ENCODE measurements at regions not wholly inside any gene's neighbourhood (a gene's known extent, or its start where the extent isn't known, plus 50 kb on each side); places are given as distances from the start of the nearest gene placed in this dataset.

DNA sequence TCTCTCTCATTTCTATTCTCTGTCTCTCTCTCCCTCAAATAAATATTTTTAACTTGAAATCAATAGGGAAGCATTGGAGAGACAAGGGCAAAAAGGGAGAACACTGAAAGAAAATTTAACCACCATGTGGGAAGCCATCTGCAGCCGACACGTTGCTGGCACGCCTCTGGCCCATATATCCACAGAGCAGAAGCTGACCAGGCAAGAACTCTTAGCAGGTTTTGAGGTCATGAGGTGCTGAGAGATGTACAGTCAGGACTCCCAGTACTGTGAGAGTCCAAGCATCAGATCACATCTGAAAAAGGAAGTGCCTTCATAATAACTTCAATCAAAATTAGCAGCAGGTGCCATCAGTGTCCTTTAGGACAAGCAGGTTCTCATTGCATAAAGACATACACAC, 156.6 kb downstream of the AKAIN1 start:
- Mint-ChIP-seq H3K4me1 (ENCODE audit: low read depth) (no peaks in the 10 kb centered on the region), H3K36me3 (ENCODE audit: low read depth) (no peaks in the 10 kb centered on the region), H3K27ac (ENCODE audit: unreplicated experiment) (no peak overlapping the region), H3K9me3 (ENCODE audit: low read depth) (peaks cover 15% of the 10 kb centered on the region), H3K27me3 (ENCODE audit: low read depth) (peaks cover 2% of the 10 kb centered on the region), H3K4me3 (ENCODE audit: unreplicated experiment) (no peak overlapping the region)
- DNase-seq (ENCODE audit: low spot score): no peak
- TF ChIP-seq, protein P1, sequence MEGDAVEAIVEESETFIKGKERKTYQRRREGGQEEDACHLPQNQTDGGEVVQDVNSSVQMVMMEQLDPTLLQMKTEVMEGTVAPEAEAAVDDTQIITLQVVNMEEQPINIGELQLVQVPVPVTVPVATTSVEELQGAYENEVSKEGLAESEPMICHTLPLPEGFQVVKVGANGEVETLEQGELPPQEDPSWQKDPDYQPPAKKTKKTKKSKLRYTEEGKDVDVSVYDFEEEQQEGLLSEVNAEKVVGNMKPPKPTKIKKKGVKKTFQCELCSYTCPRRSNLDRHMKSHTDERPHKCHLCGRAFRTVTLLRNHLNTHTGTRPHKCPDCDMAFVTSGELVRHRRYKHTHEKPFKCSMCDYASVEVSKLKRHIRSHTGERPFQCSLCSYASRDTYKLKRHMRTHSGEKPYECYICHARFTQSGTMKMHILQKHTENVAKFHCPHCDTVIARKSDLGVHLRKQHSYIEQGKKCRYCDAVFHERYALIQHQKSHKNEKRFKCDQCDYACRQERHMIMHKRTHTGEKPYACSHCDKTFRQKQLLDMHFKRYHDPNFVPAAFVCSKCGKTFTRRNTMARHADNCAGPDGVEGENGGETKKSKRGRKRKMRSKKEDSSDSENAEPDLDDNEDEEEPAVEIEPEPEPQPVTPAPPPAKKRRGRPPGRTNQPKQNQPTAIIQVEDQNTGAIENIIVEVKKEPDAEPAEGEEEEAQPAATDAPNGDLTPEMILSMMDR (IDR thresholded peaks at IDR 0.05): no peak

GRCh38 chr18:5036523-5036922, 160.5 kb downstream of the AKAIN1 start:
- Mint-ChIP-seq H3K9me3 (ENCODE audit: low read depth) (peaks cover 33% of the 10 kb centered on the region), H3K4me3 (ENCODE audit: unreplicated experiment) (no peak overlapping the region), H3K27ac (ENCODE audit: unreplicated experiment) (no peak overlapping the region), H3K36me3 (ENCODE audit: low read depth) (peaks cover 2% of the 10 kb centered on the region), H3K27me3 (ENCODE audit: low read depth) (peaks cover 2% of the 10 kb centered on the region), H3K4me1 (ENCODE audit: low read depth) (no peaks in the 10 kb centered on the region)
- TF ChIP-seq, protein P1 (IDR thresholded peaks at IDR 0.05): no peak
- DNase-seq (ENCODE audit: low spot score): no peak

DNA sequence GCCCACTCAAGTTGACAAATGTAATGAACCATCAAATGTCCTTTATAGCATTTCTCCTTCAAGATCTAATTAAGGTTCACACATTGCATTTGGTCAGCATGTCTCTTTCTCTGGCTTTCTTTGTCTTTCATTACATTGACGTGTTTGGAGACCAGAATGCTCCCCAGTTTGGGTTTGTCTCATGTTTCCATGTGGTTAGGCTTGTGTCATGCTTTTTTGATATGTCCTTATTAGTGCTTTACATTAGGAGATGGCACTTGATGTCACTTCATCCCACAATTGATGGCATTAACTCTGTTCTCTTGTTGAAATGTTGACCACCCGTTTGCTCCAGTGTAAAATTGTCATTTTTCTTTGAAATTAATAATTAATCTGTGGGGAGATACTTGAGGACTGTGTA, 165.8 kb downstream of the AKAIN1 start:
- Mint-ChIP-seq H3K36me3 (ENCODE audit: low read depth) (peaks cover 2% of the 10 kb centered on the region), H3K27ac (ENCODE audit: unreplicated experiment) (no peak overlapping the region), H3K4me3 (ENCODE audit: unreplicated experiment) (no peak overlapping the region), H3K9me3 (ENCODE audit: low read depth) (peaks cover 33% of the 10 kb centered on the region), H3K4me1 (ENCODE audit: low read depth) (no peaks in the 10 kb centered on the region), H3K27me3 (ENCODE audit: low read depth) (no peaks in the 10 kb centered on the region)
- TF ChIP-seq, protein P1 (IDR thresholded peaks at IDR 0.05): no peak
- DNase-seq (ENCODE audit: low spot score): no peak

GRCh38 chr18:5030636-5031035, 166.4 kb downstream of the AKAIN1 start:
- Mint-ChIP-seq H3K4me3 (ENCODE audit: unreplicated experiment) (no peak overlapping the region), H3K9me3 (ENCODE audit: low read depth) (peaks cover 27% of the 10 kb centered on the region), H3K27me3 (ENCODE audit: low read depth) (no peaks in the 10 kb centered on the region), H3K4me1 (ENCODE audit: low read depth) (no peaks in the 10 kb centered on the region), H3K36me3 (ENCODE audit: low read depth) (peaks cover 2% of the 10 kb centered on the region), H3K27ac (ENCODE audit: unreplicated experiment) (no peak overlapping the region)
- TF ChIP-seq, protein P1 (IDR thresholded peaks at IDR 0.05): no peak
- DNase-seq (ENCODE audit: low spot score): no peak

GRCh38 chr18:5029592-5029991, 167.5 kb downstream of the AKAIN1 start:
- peaks cover 4% of the 10 kb centered on the region for H3K27me3 Mint-ChIP-seq (ENCODE audit: low read depth)
- H3K4me1 Mint-ChIP-seq (ENCODE audit: low read depth): no peaks in the 10 kb centered on the region
- no peak overlapping the region for H3K4me3 Mint-ChIP-seq (ENCODE audit: unreplicated experiment)
- no peak for DNase-seq (ENCODE audit: low spot score)
- no peaks in the 10 kb centered on the region for H3K36me3 Mint-ChIP-seq (ENCODE audit: low read depth)
- H3K27ac Mint-ChIP-seq (ENCODE audit: unreplicated experiment): no peak overlapping the region
- TF ChIP-seq, protein P1 (IDR thresholded peaks at IDR 0.05): no peak
- H3K9me3 Mint-ChIP-seq (ENCODE audit: low read depth): peaks cover 21% of the 10 kb centered on the region
